A549 (cell line): ENCODE measurements at regions not wholly inside any gene's neighbourhood (a gene's known extent, or its start where the extent isn't known, plus 50 kb on each side); places are given as distances from the start of the nearest gene placed in this dataset.

ENCODE experiments used
- ATAC-seq, 2 experiments: fragments of 200-7000 bp in 1 of 2; fragments of >200 bp in 1 of 2; cut with Nextera tagmentation in 1 of 2; cut with Tn5 transposase in 1 of 2; 3 replicates each; pipeline versions ENCODE4 v1.8.0 to v1.9.1; 2018 to 2020; ENCODE audit warnings: mild to moderate bottlenecking in 1 of 2, moderate library complexity in 1 of 2
- CTCF ChIA-PET: fragments of 300-600 bp; sonication (Branson Sonifier 250); formaldehyde crosslinking; extraction: SDS; loops from one replicate; lab custom pipeline; 2021; ENCODE audit warnings: antibody characterized with exemption, inconsistent platforms; lab: Yijun Ruan, JAX
- POLR2A ChIA-PET: fragments of 350-600 bp; formaldehyde crosslinking; extraction: SDS; loops from one replicate; lab custom pipeline; 2021; ENCODE audit warnings: antibody characterized with exemption, inconsistent platforms; lab: Yijun Ruan, JAX
- DNase-seq, 2 experiments: peaks; one replicate each; pipeline versions ENCODE4 v3.0.0 to v3.0.0-alpha.2; 2011 to 2016; ENCODE audit warnings: low read depth in 1 of 2, low spot score in 1 of 2
- FAIRE-seq: peaks from 2 replicates; lab custom pipeline; 2011; peaks lifted over from hg19 to GRCh38; lab: Jason Lieb, UNC
- H3K27ac ChIP-seq, 2 experiments: fragments of >200 bp; sonication (Bioruptor Twin); formaldehyde crosslinking; 3 replicates each; pipeline ENCODE4 v1.5.1; 2016 to 2017
- H3K4me1 ChIP-seq: fragments of >200 bp; sonication (Bioruptor Twin); formaldehyde crosslinking; 3 replicates; pipeline ENCODE4 v1.6.1; 2016
- H3K4me2 ChIP-seq: fragments of >200 bp; sonication (Bioruptor Twin); formaldehyde crosslinking; 3 replicates; pipeline ENCODE4 v1.6.1; 2016
- H3K4me3 ChIP-seq: fragments of >200 bp; sonication (Bioruptor Twin); formaldehyde crosslinking; 3 replicates; pipeline ENCODE4 v1.5.1; 2016
- H3K9me3 ChIP-seq: fragments of >200 bp; sonication (Bioruptor Twin); formaldehyde crosslinking; 3 replicates; pipeline ENCODE4 v1.6.1; 2016
- CEBPB ChIP-seq, 2 experiments: fragments of >200 bp in 1 of 2; sonication (Bioruptor Twin) in 1 of 2; formaldehyde crosslinking in 1 of 2; IDR thresholded peaks; 2 replicates each; pipeline ENCODE4 v1.6.1; 2012 to 2016
- CTCF ChIP-seq: fragments of >200 bp; sonication (Bioruptor Twin); formaldehyde crosslinking; IDR thresholded peaks from 3 replicates; pipeline ENCODE4 v1.5.1; 2016
- E2F6 ChIP-seq: IDR thresholded peaks from 2 replicates; pipeline ENCODE4 v1.6.1; 2012; ENCODE audit warnings: low read depth, borderline replicate concordance
- EP300 ChIP-seq, 2 experiments: fragments of >200 bp; sonication (Bioruptor Twin); formaldehyde crosslinking; IDR thresholded peaks; 2 replicates in 1 of 2; 3 replicates in 1 of 2; pipeline ENCODE4 v1.6.1; 2016 to 2017
- HDAC2 ChIP-seq: fragments of 200-600 bp; sonication (generic); IDR thresholded peaks from 2 replicates; pipeline ENCODE4 v1.6.1; 2016
- HES2 ChIP-seq: fragments of >200 bp; sonication (Bioruptor Twin); formaldehyde crosslinking; IDR thresholded peaks from 2 replicates; pipeline ENCODE4 v1.6.1; 2016
- HMGXB4 ChIP-seq: fragments of 250-450 bp; sonication (Bioruptor Pico); IDR thresholded peaks from 2 replicates; pipeline ENCODE4 v1.5.0; 2021; ENCODE audit warnings: mild to moderate bottlenecking, moderate library complexity, borderline replicate concordance
- HOXB5 ChIP-seq: fragments of 250-450 bp; sonication (Bioruptor Pico); IDR thresholded peaks from 2 replicates; pipeline ENCODE4 v1.5.0; 2020; ENCODE audit warnings: mild to moderate bottlenecking, moderate library complexity
- KDM1A ChIP-seq: fragments of 200-600 bp; sonication (generic); IDR thresholded peaks from 2 replicates; pipeline ENCODE4 v1.6.1; 2016; ENCODE audit warnings: low read depth, mild to moderate bottlenecking
- KDM5A ChIP-seq: fragments of 200-600 bp; sonication (generic); IDR thresholded peaks from 2 replicates; pipeline ENCODE4 v1.6.1; 2016; ENCODE audit warnings: antibody characterized with exemption, mild to moderate bottlenecking
- MAFK ChIP-seq: fragments of 450-650 bp; IDR thresholded peaks from 2 replicates; pipeline ENCODE4 v1.6.1; 2014; ENCODE audit not compliant: partially characterized antibody
- MAZ ChIP-seq: fragments of 150-350 bp; IDR thresholded peaks from 2 replicates; pipeline ENCODE4 v1.6.1; 2014; ENCODE audit warnings: antibody characterized with exemption, low read depth, low read length, borderline replicate concordance
- NFE2L2 ChIP-seq: fragments of 150-350 bp; conservative IDR thresholded peaks from 2 replicates; pipeline ENCODE4 v1.6.1; 2014; ENCODE audit warnings: low read length
- NR3C1 ChIP-seq: fragments of >200 bp; sonication (Bioruptor Twin); formaldehyde crosslinking; IDR thresholded peaks from 3 replicates; pipeline ENCODE4 v1.6.1; 2017
- PBX3 ChIP-seq: IDR thresholded peaks from 2 replicates; pipeline ENCODE4 v1.6.1; 2012
- PHF8 ChIP-seq: fragments of 200-600 bp; sonication (generic); IDR thresholded peaks from 2 replicates; pipeline ENCODE4 v1.6.1; 2016; ENCODE audit warnings: low read depth, mild to moderate bottlenecking, antibody characterized with exemption, moderate library complexity, borderline replicate concordance
- POLR2A ChIP-seq: IDR thresholded peaks from 2 replicates; pipeline ENCODE4 v1.6.1; 2012; ENCODE audit warnings: mild to moderate bottlenecking, low read length
- RCOR1 ChIP-seq: fragments of 150-350 bp; IDR thresholded peaks from 2 replicates; pipeline ENCODE4 v1.6.1; 2014; ENCODE audit warnings: antibody characterized with exemption, low read length, low read depth
- REST ChIP-seq: fragments of 200-600 bp; sonication (generic); IDR thresholded peaks from 2 replicates; pipeline ENCODE4 v1.6.1; 2016; ENCODE audit warnings: antibody characterized with exemption, mild to moderate bottlenecking, moderate library complexity
- RFX5 ChIP-seq: fragments of 450-650 bp; IDR thresholded peaks from 2 replicates; pipeline ENCODE4 v1.7.1; 2014; ENCODE audit warnings: antibody characterized with exemption, mild to moderate bottlenecking, moderate library complexity
- SREBF2 ChIP-seq: fragments of 450-650 bp; IDR thresholded peaks from 2 replicates; pipeline ENCODE4 v1.6.1; 2014; ENCODE audit warnings: mild to moderate bottlenecking, moderate library complexity
- TFCP2L1 ChIP-seq: fragments of 250-450 bp; sonication (Bioruptor Pico); IDR thresholded peaks from 2 replicates; pipeline ENCODE4 v1.5.0; 2021; ENCODE audit warnings: mild to moderate bottlenecking
- TP53 ChIP-seq: fragments of 250-450 bp; sonication (Bioruptor Pico); IDR thresholded peaks from 2 replicates; pipeline ENCODE4 v1.5.0; 2021; ENCODE audit warnings: mild to moderate bottlenecking, moderate library complexity
- ZC3H11A ChIP-seq: fragments of 450-650 bp; IDR thresholded peaks from 2 replicates; pipeline ENCODE4 v1.6.1; 2014; ENCODE audit warnings: antibody characterized with exemption, mild to moderate bottlenecking
- ZFP36 ChIP-seq: fragments of 450-650 bp; IDR thresholded peaks from 2 replicates; pipeline ENCODE4 v1.6.1; 2014; ENCODE audit warnings: borderline replicate concordance; ENCODE audit not compliant: partially characterized antibody
- WGBS: methylation state at CpG from one replicate; pipeline ENCODE4 v1.1.6; 2017; ENCODE audit errors: missing lambda C conversion rate; 5-methylcytosine and 5-hydroxymethylcytosine counted together

GRCh38 chr4:98803251-98803650 lies 125.7 kb downstream of the EIF4E start:
- ATAC-seq (no peak), DNase-seq (no peak), FAIRE-seq (no peak)
- no peak for TF ChIP-seq TFCP2L1 (CRISPR knock-in tag)
- no peak for TF ChIP-seq KDM1A
- no peak for TF ChIP-seq PHF8
- no peak for TF ChIP-seq E2F6
- TF ChIP-seq KDM5A = no peak
- TF ChIP-seq MAFK = no peak
- no peak for TF ChIP-seq HDAC2
- TF ChIP-seq EP300 (IDR thresholded peaks at IDR 0.05) = no peak
- no peak for TF ChIP-seq ZC3H11A
- no peak for TF ChIP-seq PBX3
- TF ChIP-seq RCOR1 = no peak
- no peak for TF ChIP-seq CEBPB (IDR thresholded peaks at IDR 0.05)
- Histone ChIP-seq H3K4me2 (no peak overlapping the region), H3K27ac (no peak overlapping the region), H3K9me3 (no peaks in the 10 kb centered on the region), H3K4me1 (no peaks in the 10 kb centered on the region), H3K4me3 (no peak overlapping the region)
- CTCF ChIA-PET = no interaction called here
- 25% methylated on average over 3 of the region's 3 CpGs for WGBS
- POLR2A ChIA-PET = no interaction called here

GRCh38 chr4:98802770-98803198 lies 126.1 kb downstream of the EIF4E start:
- Histone ChIP-seq H3K4me1 (no peaks in the 10 kb centered on the region), H3K4me3 (no peak overlapping the region)
- 5% methylated on average over 1 of the region's 1 CpG for WGBS
- FAIRE-seq = no peak
- no peak for TF ChIP-seq NFE2L2
- no peak for TF ChIP-seq HOXB5 (CRISPR knock-in tag)
- TF ChIP-seq E2F6 = no peak
- no peak for TF ChIP-seq MAZ
- no peak for TF ChIP-seq HES2
- TF ChIP-seq EP300 (IDR thresholded peaks at IDR 0.05) = no peak
- TF ChIP-seq TP53 (CRISPR knock-in tag) = no peak
- no peak for TF ChIP-seq KDM1A
- no peak for TF ChIP-seq RFX5
- TF ChIP-seq PHF8 = no peak
- no peak for TF ChIP-seq CTCF
- no peak for TF ChIP-seq ZFP36
- no peak for TF ChIP-seq SREBF2
- no peak for TF ChIP-seq HMGXB4 (CRISPR knock-in tag)
- no peak for TF ChIP-seq NR3C1
- no peak for TF ChIP-seq REST
- no peak for TF ChIP-seq POLR2A
- TF ChIP-seq, all 56 proteins: peak for 0
- no peak for DNase-seq
- H3K4me2 ChIP-seq = no peak overlapping the region
- no peaks in the 10 kb centered on the region for H3K9me3 ChIP-seq
- ATAC-seq = no peak
- ChIA-PET POLR2A (no interaction called here), CTCF (no interaction called here)
- H3K27ac ChIP-seq = no peak overlapping the region
